GM19238 (cell line): ENCODE measurements at regions not wholly inside any gene's neighbourhood (a gene's known extent, or its start where the extent isn't known, plus 50 kb on each side); places are given as distances from the start of the nearest gene placed in this dataset.

Experiments
- DNase-seq: peaks from one replicate; pipeline ENCODE4 v3.0.0; 2011; ENCODE audit warnings: low spot score; ENCODE audit not compliant: insufficient read length

GRCh38 chr6:156564807-156565149 lies 212.4 kb upstream of the ARID1B start:
- DNase-seq: no peak

GRCh38 chr6:156564127-156564806 lies 212.9 kb upstream of the ARID1B start:
- peak; percentile 73 for DNase-seq

GRCh38 chr6:156563714-156564113 lies 213.5 kb upstream of the ARID1B start:
- DNase-seq: no peak

GRCh38 chr6:156562636-156563035 lies 214.5 kb upstream of the ARID1B start:
- DNase-seq: no peak

- DNase-seq: no peak
These were observed 215.2 kb upstream of the ARID1B start for GRCh38 chr6:156562019-156562418.

- DNase-seq: no peak
These were observed 216.7 kb upstream of the ARID1B start for GRCh38 chr6:156560476-156560875.

GRCh38 chr6:156559162-156559690 lies 218.0 kb upstream of the ARID1B start:
- DNase-seq: no peak

GRCh38 chr6:156557911-156558259 lies 219.3 kb upstream of the ARID1B start:
- DNase-seq: no peak

- DNase-seq: no peak
These were observed 219.8 kb upstream of the ARID1B start for GRCh38 chr6:156557251-156557910.

- DNase-seq: no peak
These were observed 220.4 kb upstream of the ARID1B start for GRCh38 chr6:156556811-156557210.

GRCh38 chr6:156555116-156555515 lies 222.1 kb upstream of the ARID1B start:
- DNase-seq: no peak

GRCh38 chr6:156554160-156554559 lies 223.0 kb upstream of the ARID1B start:
- no peak for DNase-seq

GRCh38 chr6:156552849-156553248 lies 224.3 kb upstream of the ARID1B start:
- no peak for DNase-seq

- DNase-seq: no peak
These were observed 226.2 kb upstream of the ARID1B start for GRCh38 chr6:156550949-156551348.

GRCh38 chr6:156545931-156546330 lies 231.2 kb upstream of the ARID1B start:
- DNase-seq: no peak

- no peak for DNase-seq
These were observed 232.2 kb upstream of the ARID1B start for GRCh38 chr6:156545021-156545420.

GRCh38 chr6:156544046-156544445 lies 233.1 kb upstream of the ARID1B start:
- DNase-seq: no peak

GRCh38 chr6:156543431-156543830 lies 233.7 kb upstream of the ARID1B start:
- DNase-seq: no peak

- no peak for DNase-seq
These were observed 238.1 kb upstream of the ARID1B start for GRCh38 chr6:156538875-156539660.

- DNase-seq: no peak
These were observed 242.6 kb upstream of the ARID1B start for GRCh38 chr6:156534594-156534993.

GRCh38 chr6:156533872-156534524 lies 243.2 kb upstream of the ARID1B start:
- DNase-seq: no peak

- no peak for DNase-seq
These were observed 251.1 kb upstream of the ARID1B start for GRCh38 chr6:156526081-156526480.
